GM06990 (cell line): ENCODE measurements at regions not wholly inside any gene's neighbourhood (a gene's known extent, or its start where the extent isn't known, plus 50 kb on each side); places are given as distances from the start of the nearest gene placed in this dataset.

ENCODE experiments used
- DNase-seq: peaks from one replicate; pipeline ENCODE4 v3.0.0-alpha.2; 2011; ENCODE audit not compliant: insufficient read length; ENCODE audit errors: extremely low read depth
- H3K27me3 ChIP-seq: replicated peaks from 2 replicates; pipeline ENCODE4 v1.6.0; 2011; ENCODE audit warnings: low read length; ENCODE audit not compliant: control insufficient read depth, insufficient read depth
- H3K36me3 ChIP-seq: 2 replicates; pipeline ENCODE4 v1.5.1; 2011; ENCODE audit warnings: low read length; ENCODE audit not compliant: control insufficient read depth, insufficient read depth
- H3K4me3 ChIP-seq: replicated peaks from 2 replicates; pipeline ENCODE4 v1.5.1; 2011; ENCODE audit warnings: low read depth, mild to moderate bottlenecking, control low read depth, low read length
- TF ChIP-seq, protein P1 (sequence below): IDR thresholded peaks from 2 replicates; pipeline ENCODE4 v1.5.1; 2011; ENCODE audit warnings: low read length, control low read depth, mild to moderate bottlenecking, inconsistent platforms; ENCODE audit not compliant: insufficient read depth, poor library complexity, severe bottlenecking

DNA sequence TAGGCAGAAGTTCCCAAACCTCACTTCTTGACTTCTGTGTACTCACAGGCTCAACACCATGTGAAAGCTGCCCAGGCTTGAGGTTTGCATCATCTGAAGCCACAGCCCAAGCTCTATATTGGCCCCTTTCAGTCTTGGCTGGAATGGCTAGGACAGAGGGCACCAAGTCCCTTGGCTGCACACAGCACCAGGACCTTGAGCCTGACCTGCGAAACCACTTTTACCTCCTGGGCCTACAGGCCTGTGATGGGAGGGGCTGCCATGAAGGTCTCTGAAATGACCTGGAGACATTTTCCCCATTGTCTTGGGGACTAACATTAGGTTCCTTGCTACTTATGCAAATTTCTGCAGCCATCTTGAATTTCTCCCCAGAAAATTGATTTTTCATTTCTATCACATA lies 288.3 kb upstream of the ZC3H12C start:
- TF ChIP-seq, protein P1, sequence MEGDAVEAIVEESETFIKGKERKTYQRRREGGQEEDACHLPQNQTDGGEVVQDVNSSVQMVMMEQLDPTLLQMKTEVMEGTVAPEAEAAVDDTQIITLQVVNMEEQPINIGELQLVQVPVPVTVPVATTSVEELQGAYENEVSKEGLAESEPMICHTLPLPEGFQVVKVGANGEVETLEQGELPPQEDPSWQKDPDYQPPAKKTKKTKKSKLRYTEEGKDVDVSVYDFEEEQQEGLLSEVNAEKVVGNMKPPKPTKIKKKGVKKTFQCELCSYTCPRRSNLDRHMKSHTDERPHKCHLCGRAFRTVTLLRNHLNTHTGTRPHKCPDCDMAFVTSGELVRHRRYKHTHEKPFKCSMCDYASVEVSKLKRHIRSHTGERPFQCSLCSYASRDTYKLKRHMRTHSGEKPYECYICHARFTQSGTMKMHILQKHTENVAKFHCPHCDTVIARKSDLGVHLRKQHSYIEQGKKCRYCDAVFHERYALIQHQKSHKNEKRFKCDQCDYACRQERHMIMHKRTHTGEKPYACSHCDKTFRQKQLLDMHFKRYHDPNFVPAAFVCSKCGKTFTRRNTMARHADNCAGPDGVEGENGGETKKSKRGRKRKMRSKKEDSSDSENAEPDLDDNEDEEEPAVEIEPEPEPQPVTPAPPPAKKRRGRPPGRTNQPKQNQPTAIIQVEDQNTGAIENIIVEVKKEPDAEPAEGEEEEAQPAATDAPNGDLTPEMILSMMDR = no peak
- no peaks in the 10 kb centered on the region for H3K27me3 ChIP-seq
- no peaks in the 10 kb centered on the region for H3K36me3 ChIP-seq
- H3K4me3 ChIP-seq = no peak overlapping the region
- no peak for DNase-seq

DNA sequence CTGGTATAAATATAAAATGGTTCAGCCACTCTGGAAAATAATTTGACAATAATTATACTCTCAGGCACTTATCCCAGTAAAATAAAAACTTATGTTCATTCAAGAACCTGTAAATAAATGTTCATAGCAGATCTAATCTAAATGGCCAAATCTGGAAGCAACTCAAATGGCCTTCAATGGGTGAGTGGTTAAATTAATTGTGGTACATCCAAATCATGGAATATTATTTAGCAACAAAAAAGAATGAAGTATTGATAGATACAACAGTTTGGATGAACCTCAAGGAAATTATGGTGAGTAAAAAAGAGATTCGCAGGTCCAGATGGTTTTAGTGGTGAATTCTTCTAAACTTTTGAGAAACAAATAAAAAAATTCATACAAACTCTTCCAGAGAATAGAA lies 287.0 kb upstream of the ZC3H12C start:
- no peaks in the 10 kb centered on the region for H3K27me3 ChIP-seq
- no peaks in the 10 kb centered on the region for H3K36me3 ChIP-seq
- no peak for DNase-seq
- TF ChIP-seq, protein P1 = no peak
- H3K4me3 ChIP-seq = no peak overlapping the region

GRCh38 chr11:109808569-109808968 lies 284.6 kb upstream of the ZC3H12C start:
- H3K36me3 ChIP-seq = no peaks in the 10 kb centered on the region
- TF ChIP-seq, protein P1 = no peak
- H3K27me3 ChIP-seq = no peaks in the 10 kb centered on the region
- no peak overlapping the region for H3K4me3 ChIP-seq
- DNase-seq = no peak

GRCh38 chr11:109814824-109815223 lies 278.4 kb upstream of the ZC3H12C start:
- Histone ChIP-seq H3K36me3 (no peaks in the 10 kb centered on the region), H3K27me3 (no peaks in the 10 kb centered on the region), H3K4me3 (no peak overlapping the region)
- TF ChIP-seq, protein P1 = no peak
- no peak for DNase-seq

- Histone ChIP-seq H3K27me3 (no peaks in the 10 kb centered on the region), H3K4me3 (no peak overlapping the region), H3K36me3 (no peaks in the 10 kb centered on the region)
- DNase-seq = no peak
- TF ChIP-seq, protein P1 = no peak
Measured at GRCh38 chr11:109815500-109816150, 277.6 kb upstream of the ZC3H12C start.

GRCh38 chr11:109818290-109818689 lies 274.9 kb upstream of the ZC3H12C start:
- TF ChIP-seq, protein P1 = no peak
- H3K27me3 ChIP-seq = no peaks in the 10 kb centered on the region
- no peak for DNase-seq
- H3K36me3 ChIP-seq = no peaks in the 10 kb centered on the region
- H3K4me3 ChIP-seq = no peak overlapping the region
